HCT116 (cell line): ENCODE measurements at regions not wholly inside any gene's neighbourhood (a gene's known extent, or its start where the extent isn't known, plus 50 kb on each side); places are given as distances from the start of the nearest gene placed in this dataset.

Experiments used
- ATAC-seq: fragments of 200-7000 bp; cut with Tn5 transposase; 2 replicates; pipeline ENCODE4 v1.9.1; 2020; ENCODE audit warnings: mild to moderate bottlenecking, moderate library complexity
- BruUV-seq: library from RNA; stranded (reverse); fragments of 400-500 nt; replicated peaks from 2 replicates; lab custom pipeline; 2021; lab: Mats Ljungman, UMichigan
- CTCF ChIA-PET: fragments of 300-600 bp; sonication (Branson Sonifier 250); formaldehyde crosslinking; loops from one replicate; lab custom pipeline; 2021; ENCODE audit warnings: antibody characterized with exemption; lab: Charles Lee
- POLR2A ChIA-PET: fragments of 300-600, 350-600 bp; sonication (Branson Sonifier 250); formaldehyde crosslinking; loops from one replicate; lab custom pipeline; 2021; ENCODE audit warnings: antibody characterized with exemption; lab: Charles Lee
- RAD21 ChIA-PET, 2 experiments: fragments of 300-600 bp; sonication (Branson Sonifier 250); formaldehyde crosslinking; loops; one replicate each; lab custom pipeline; 2023; ENCODE audit warnings: low total read pairs in 2 of 2; ENCODE audit not compliant: uncharacterized antibody in 2 of 2, unreplicated experiment in 2 of 2, low non-redundant PET in 1 of 2; lab: Charles Lee
- DNase-seq: peaks from one replicate; pipeline ENCODE4 v3.0.0-alpha.2; 2010; ENCODE audit warnings: low read depth, low spot score
- H2AFZ ChIP-seq: fragments of 200-600 bp; shearing (Covaris generic), sonication (generic); 2 replicates; pipeline ENCODE4 v1.6.1; 2017; ENCODE audit warnings: low read depth, mixed run types, mixed read lengths, antibody characterized with exemption, low read length; ENCODE audit not compliant: poor library complexity, severe bottlenecking
- H3K27ac ChIP-seq: 2 replicates; pipeline ENCODE4 v1.5.1; 2012; ENCODE audit warnings: low read depth, low read length
- H3K27me3 ChIP-seq: fragments of 200-600 bp; sonication (generic); 2 replicates; pipeline ENCODE4 v1.6.1; 2016; ENCODE audit warnings: mixed run types, low read length, mixed read lengths; ENCODE audit not compliant: insufficient read depth
- H3K36me3 ChIP-seq, 2 experiments: fragments of 200-500 bp in 1 of 2; fragments of 200-600 bp in 1 of 2; sonication (Bioruptor generic) in 1 of 2; sonication (generic) in 1 of 2; 2 replicates each; pipeline versions ENCODE4 v1.5.1 to v1.6.1; 2014 to 2016; ENCODE audit warnings: low read length in 2 of 2, inconsistent platforms in 1 of 2, mixed read lengths in 1 of 2, mixed run types in 1 of 2; ENCODE audit not compliant: insufficient read depth in 2 of 2, control insufficient read depth in 1 of 2
- H3K4me1 ChIP-seq, 2 experiments: fragments of 200-600 bp in 1 of 2; sonication (generic) in 1 of 2; 2 replicates each; pipeline versions ENCODE4 v1.5.1 to v1.6.1; 2012 to 2017; ENCODE audit warnings: low read length in 2 of 2, inconsistent platforms in 1 of 2, mild to moderate bottlenecking in 1 of 2, mixed read lengths in 1 of 2, mixed run types in 1 of 2, moderate library complexity in 1 of 2; ENCODE audit not compliant: insufficient read depth in 2 of 2, control insufficient read depth in 1 of 2
- H3K4me2 ChIP-seq: fragments of 200-600 bp; sonication (generic); 2 replicates; pipeline ENCODE4 v1.6.1; 2017; ENCODE audit warnings: mixed run types, low read length, mixed read lengths
- H3K4me3 ChIP-seq, 2 experiments: fragments of 200-600 bp in 1 of 2; sonication (generic) in 1 of 2; replicated peaks in 1 of 2; 2 replicates each; pipeline ENCODE4 v1.5.1; 2011 to 2016; ENCODE audit warnings: low read length in 2 of 2, control low read depth in 1 of 2, low read depth in 1 of 2, mild to moderate bottlenecking in 1 of 2, mixed read lengths in 1 of 2, mixed run types in 1 of 2
- H3K79me2 ChIP-seq: fragments of 200-600 bp; sonication (generic); 2 replicates; pipeline ENCODE4 v1.6.1; 2017; ENCODE audit warnings: mild to moderate bottlenecking, mixed run types, low read length, moderate library complexity, mixed read lengths; ENCODE audit not compliant: insufficient read depth
- H3K9ac ChIP-seq: fragments of 200-600 bp; sonication (generic); 2 replicates; pipeline ENCODE4 v1.6.1; 2016; ENCODE audit warnings: low read length, mixed read lengths
- H3K9me2 ChIP-seq: fragments of 200-600 bp; sonication (generic), shearing (Covaris generic); 2 replicates; pipeline ENCODE4 v1.6.1; 2017; ENCODE audit warnings: mixed run types, mild to moderate bottlenecking, moderate library complexity; ENCODE audit not compliant: insufficient read depth
- H3K9me3 ChIP-seq, 2 experiments: fragments of 200-500 bp in 1 of 2; fragments of 200-600 bp in 1 of 2; sonication (Bioruptor generic) in 1 of 2; sonication (generic) in 1 of 2; 2 replicates each; pipeline ENCODE4 v1.6.1; 2014 to 2017; ENCODE audit warnings: low read length in 2 of 2, mixed read lengths in 2 of 2, inconsistent platforms in 1 of 2, low read depth in 1 of 2, mild to moderate bottlenecking in 1 of 2, mixed run types in 1 of 2, moderate library complexity in 1 of 2; ENCODE audit not compliant: control insufficient read depth in 1 of 2, insufficient read depth in 1 of 2
- H4K20me1 ChIP-seq: fragments of 200-600 bp; sonication (generic), shearing (Covaris generic); 2 replicates; pipeline ENCODE4 v1.6.1; 2017; ENCODE audit warnings: mixed run types, mild to moderate bottlenecking, moderate library complexity; ENCODE audit not compliant: insufficient read depth
- ELF1 ChIP-seq: IDR thresholded peaks from 2 replicates; pipeline ENCODE4 v1.6.1; 2012; ENCODE audit warnings: low read depth, borderline replicate concordance
- FOSL1 ChIP-seq: IDR thresholded peaks from 2 replicates; pipeline ENCODE4 v1.6.1; 2012; ENCODE audit warnings: low read depth
- JUND ChIP-seq: IDR thresholded peaks from 2 replicates; pipeline ENCODE4 v1.6.1; 2012
- POLR2A ChIP-seq: IDR thresholded peaks from 2 replicates; pipeline ENCODE4 v1.7.0; 2011; ENCODE audit warnings: borderline replicate concordance; ENCODE audit not compliant: insufficient read depth, insufficient read length; ENCODE audit errors: extremely low read depth
- POLR2AphosphoS5 ChIP-seq: IDR thresholded peaks from 2 replicates; pipeline ENCODE4 v1.6.1; 2011; ENCODE audit warnings: mild to moderate bottlenecking, low read depth, low read length, moderate library complexity
- SIN3A ChIP-seq: IDR thresholded peaks from 2 replicates; pipeline ENCODE4 v1.6.1; 2012; ENCODE audit warnings: low read depth
- YY1 ChIP-seq: IDR thresholded peaks from 2 replicates; pipeline ENCODE4 v1.6.1; 2011; ENCODE audit warnings: low read length, low read depth, moderate library complexity, mild to moderate bottlenecking; ENCODE audit not compliant: insufficient replicate concordance; ENCODE audit errors: extremely low read depth
- intact Hi-C: fragments of 100-400 bp; cut with micrococcal nuclease; formaldehyde crosslinking; loops from 2 replicates; pipeline ENCODE4 v1.10.0; 2022
- TF ChIP-seq, protein P1 (sequence below): IDR thresholded peaks from 2 replicates; pipeline ENCODE4 v1.6.1; 2012; ENCODE audit warnings: low read depth
- TF ChIP-seq, protein P2 (sequence below): IDR thresholded peaks from 2 replicates; pipeline ENCODE4 v1.6.1; 2012
- TF ChIP-seq, protein P3 (sequence below): IDR thresholded peaks from 2 replicates; pipeline ENCODE4 v1.6.1; 2012
- TF ChIP-seq, protein P4 (sequence below), 3 experiments: fragments of 200-600 bp in 1 of 3; sonication (generic) in 1 of 3; IDR thresholded peaks in 2 of 3; conservative IDR thresholded peaks in 1 of 3; 2 replicates each; pipeline ENCODE4 v1.5.1; 2012 to 2017; ENCODE audit warnings: low read depth in 2 of 3, low read length in 2 of 3, antibody characterized with exemption in 1 of 3, borderline replicate concordance in 1 of 3, control low read depth in 1 of 3, mild to moderate bottlenecking in 1 of 3, mixed read lengths in 1 of 3, mixed run types in 1 of 3, moderate library complexity in 1 of 3; ENCODE audit not compliant: insufficient read depth in 1 of 3

DNA sequence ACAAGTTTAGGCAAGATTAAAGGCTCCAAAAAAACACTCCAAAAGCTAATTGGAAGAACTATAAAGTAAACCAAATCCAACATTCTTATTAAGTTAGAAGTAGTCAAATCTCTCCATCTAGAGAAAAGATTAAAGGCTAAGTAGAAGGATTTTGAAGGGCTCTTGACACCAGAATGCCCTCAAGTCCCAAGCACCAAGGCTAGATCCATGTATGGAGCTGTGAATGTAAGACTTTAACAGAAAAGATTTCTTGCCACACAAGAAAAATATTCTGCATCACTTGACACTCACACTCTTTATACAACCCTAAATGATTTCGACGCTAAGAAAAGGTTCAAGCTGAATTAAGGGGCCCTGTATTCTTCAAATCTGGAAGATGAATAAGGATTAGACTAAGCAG lies 345.2 kb downstream of the VGLL3 start:
- ChIA-PET RAD21 (no interaction called here), POLR2A (no interaction called here), CTCF (no interaction called here)
- Histone ChIP-seq H3K9me3 (no peaks in the 10 kb centered on the region; a peak in 2 of 4 replicates), H3K9ac (no peak overlapping the region), H3K36me3 (no peaks in the 10 kb centered on the region), H3K27me3 (no peaks in the 10 kb centered on the region), H3K79me2 (no peaks in the 10 kb centered on the region), H4K20me1 (no peaks in the 10 kb centered on the region), H3K4me3 (no peak overlapping the region), H3K9me2 (no peaks in the 10 kb centered on the region), H3K4me1 (no peaks in the 10 kb centered on the region), H2AFZ (no peak overlapping the region), H3K4me2 (no peak overlapping the region), H3K27ac (no peak overlapping the region)
- intact Hi-C loops = no loop called here
- DNase-seq (no peak), ATAC-seq (no peak)
- BruUV-seq = no TSS peak
- TF ChIP-seq POLR2A (no peak), ELF1 (no peak), SIN3A (no peak)
- TF ChIP-seq, protein P1, sequence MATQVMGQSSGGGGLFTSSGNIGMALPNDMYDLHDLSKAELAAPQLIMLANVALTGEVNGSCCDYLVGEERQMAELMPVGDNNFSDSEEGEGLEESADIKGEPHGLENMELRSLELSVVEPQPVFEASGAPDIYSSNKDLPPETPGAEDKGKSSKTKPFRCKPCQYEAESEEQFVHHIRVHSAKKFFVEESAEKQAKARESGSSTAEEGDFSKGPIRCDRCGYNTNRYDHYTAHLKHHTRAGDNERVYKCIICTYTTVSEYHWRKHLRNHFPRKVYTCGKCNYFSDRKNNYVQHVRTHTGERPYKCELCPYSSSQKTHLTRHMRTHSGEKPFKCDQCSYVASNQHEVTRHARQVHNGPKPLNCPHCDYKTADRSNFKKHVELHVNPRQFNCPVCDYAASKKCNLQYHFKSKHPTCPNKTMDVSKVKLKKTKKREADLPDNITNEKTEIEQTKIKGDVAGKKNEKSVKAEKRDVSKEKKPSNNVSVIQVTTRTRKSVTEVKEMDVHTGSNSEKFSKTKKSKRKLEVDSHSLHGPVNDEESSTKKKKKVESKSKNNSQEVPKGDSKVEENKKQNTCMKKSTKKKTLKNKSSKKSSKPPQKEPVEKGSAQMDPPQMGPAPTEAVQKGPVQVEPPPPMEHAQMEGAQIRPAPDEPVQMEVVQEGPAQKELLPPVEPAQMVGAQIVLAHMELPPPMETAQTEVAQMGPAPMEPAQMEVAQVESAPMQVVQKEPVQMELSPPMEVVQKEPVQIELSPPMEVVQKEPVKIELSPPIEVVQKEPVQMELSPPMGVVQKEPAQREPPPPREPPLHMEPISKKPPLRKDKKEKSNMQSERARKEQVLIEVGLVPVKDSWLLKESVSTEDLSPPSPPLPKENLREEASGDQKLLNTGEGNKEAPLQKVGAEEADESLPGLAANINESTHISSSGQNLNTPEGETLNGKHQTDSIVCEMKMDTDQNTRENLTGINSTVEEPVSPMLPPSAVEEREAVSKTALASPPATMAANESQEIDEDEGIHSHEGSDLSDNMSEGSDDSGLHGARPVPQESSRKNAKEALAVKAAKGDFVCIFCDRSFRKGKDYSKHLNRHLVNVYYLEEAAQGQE = no peak
- TF ChIP-seq, protein P2, sequence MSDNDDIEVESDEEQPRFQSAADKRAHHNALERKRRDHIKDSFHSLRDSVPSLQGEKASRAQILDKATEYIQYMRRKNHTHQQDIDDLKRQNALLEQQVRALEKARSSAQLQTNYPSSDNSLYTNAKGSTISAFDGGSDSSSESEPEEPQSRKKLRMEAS = no peak

DNA sequence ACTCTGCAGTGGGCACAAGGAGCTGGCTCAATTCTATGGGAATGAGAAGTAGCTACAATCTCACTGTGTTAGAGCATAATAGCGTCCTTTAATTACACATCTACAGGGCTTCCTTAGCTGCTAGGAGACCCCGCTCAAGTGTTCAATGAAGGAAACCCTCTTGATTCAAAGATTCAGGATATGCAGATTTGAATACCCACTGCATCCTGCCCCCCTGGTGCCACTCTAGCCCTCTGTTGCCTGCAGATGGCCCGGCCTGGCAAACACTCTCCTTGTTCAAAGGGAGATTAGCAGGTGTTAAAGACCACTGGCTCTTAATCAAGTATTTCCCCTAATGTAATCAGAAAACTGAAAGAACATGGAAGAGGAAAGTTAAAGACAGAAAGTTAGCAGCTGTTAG lies 356.6 kb downstream of the VGLL3 start:
- Histone ChIP-seq H4K20me1 (no peaks in the 10 kb centered on the region), H3K4me2 (no peak overlapping the region), H2AFZ (no peak overlapping the region), H3K27ac (no peak overlapping the region), H3K4me1 (no peaks in the 10 kb centered on the region), H3K79me2 (no peaks in the 10 kb centered on the region), H3K9me3 (no peaks in the 10 kb centered on the region; a peak in 1 of 4 replicates), H3K27me3 (no peaks in the 10 kb centered on the region), H3K4me3 (no peak overlapping the region), H3K9me2 (no peaks in the 10 kb centered on the region), H3K36me3 (no peaks in the 10 kb centered on the region), H3K9ac (no peak overlapping the region)
- ChIA-PET CTCF (no interaction called here), RAD21 (no interaction called here), POLR2A (no interaction called here)
- TF ChIP-seq ELF1 = no peak
- no peak for TF ChIP-seq YY1
- no peak for TF ChIP-seq POLR2AphosphoS5
- TF ChIP-seq, protein P2 = no peak
- TF ChIP-seq, protein P3, sequence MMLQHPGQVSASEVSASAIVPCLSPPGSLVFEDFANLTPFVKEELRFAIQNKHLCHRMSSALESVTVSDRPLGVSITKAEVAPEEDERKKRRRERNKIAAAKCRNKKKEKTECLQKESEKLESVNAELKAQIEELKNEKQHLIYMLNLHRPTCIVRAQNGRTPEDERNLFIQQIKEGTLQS = no peak
- no peak for TF ChIP-seq JUND
- TF ChIP-seq, protein P4, sequence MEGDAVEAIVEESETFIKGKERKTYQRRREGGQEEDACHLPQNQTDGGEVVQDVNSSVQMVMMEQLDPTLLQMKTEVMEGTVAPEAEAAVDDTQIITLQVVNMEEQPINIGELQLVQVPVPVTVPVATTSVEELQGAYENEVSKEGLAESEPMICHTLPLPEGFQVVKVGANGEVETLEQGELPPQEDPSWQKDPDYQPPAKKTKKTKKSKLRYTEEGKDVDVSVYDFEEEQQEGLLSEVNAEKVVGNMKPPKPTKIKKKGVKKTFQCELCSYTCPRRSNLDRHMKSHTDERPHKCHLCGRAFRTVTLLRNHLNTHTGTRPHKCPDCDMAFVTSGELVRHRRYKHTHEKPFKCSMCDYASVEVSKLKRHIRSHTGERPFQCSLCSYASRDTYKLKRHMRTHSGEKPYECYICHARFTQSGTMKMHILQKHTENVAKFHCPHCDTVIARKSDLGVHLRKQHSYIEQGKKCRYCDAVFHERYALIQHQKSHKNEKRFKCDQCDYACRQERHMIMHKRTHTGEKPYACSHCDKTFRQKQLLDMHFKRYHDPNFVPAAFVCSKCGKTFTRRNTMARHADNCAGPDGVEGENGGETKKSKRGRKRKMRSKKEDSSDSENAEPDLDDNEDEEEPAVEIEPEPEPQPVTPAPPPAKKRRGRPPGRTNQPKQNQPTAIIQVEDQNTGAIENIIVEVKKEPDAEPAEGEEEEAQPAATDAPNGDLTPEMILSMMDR (IDR thresholded peaks at IDR 0.05 in 2 of 3, conservative IDR thresholded peaks at IDR 0.05 in 1 of 3; ENCODE audit: borderline replicate concordance in 1 of 3, insufficient read depth in 1 of 3, low read depth in 2 of 3, low read length in 2 of 3) = no peak
- TF ChIP-seq FOSL1 = no peak
- intact Hi-C loops = no loop called here
- ATAC-seq (no peak), DNase-seq (no peak)
- no TSS peak for BruUV-seq
